SKM-1 (cell line): ENCODE measurements at regions not wholly inside any gene's neighbourhood (a gene's known extent, or its start where the extent isn't known, plus 50 kb on each side); places are given as distances from the start of the nearest gene placed in this dataset.

ENCODE experiments used
- DNase-seq: peaks from one replicate; lab custom pipeline; 2025; ENCODE audit not compliant: unreplicated experiment; lab: John Stamatoyannopoulos, UW

DNA sequence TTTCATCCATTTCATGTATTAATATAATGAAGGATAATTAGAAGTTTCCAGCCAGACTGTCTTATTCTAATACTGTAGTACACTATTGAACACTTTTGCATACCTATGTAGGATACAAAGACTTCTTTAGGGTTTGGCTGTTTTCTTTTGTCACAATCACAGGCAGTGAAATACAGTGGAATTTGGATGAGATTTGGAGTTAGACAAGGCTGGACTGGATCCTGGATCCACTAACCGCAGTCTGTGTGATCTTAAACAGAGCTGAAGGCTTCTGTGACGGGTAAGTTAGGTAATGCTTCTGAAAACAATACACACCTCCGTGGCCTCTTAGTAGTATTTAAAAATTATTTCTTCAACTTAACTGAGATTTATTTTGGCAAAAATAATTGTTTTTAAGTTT is 1128.6 kb upstream of the CDH2 start:
- DNase-seq = no peak

DNA sequence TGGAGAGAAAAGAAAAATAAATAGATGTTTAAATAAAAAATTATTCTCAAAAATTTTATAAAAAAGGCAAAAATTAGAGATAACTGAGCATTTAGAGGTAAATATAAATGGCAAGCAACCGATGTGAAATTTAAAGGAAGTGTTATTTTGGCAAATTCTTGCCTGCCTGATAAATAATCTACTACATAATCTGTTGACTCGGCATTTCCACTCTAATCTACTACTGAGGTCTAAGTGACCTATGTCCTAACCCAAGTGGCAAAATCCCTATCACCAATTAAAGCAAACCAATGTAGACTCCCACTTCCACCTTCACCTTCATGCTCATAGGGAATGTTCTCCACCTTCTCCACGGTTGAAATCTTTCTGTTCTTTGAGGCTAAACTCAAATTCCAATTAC is 1124.1 kb upstream of the CDH2 start:
- DNase-seq = no peak

GRCh38 chr18:29285471-29285870 is 1108.5 kb upstream of the CDH2 start:
- DNase-seq = no peak

DNA sequence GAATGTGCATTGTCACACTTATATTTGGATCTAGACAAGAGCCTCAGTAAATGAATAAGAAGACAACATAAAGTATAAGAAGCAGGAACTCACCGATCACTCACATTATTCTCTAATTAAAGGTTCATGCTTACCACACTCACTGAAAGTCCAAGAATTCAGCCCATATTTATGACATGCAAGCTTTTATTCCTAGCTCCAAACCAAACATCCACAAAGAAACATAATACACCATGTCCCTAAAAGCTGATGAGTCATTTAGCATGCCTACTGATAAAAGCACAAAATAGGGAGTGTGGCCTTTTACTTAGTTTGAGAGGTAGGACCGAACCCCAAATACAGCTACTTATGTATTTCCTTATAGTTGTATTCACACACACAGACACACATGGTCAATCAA is 1094.6 kb upstream of the CDH2 start:
- no peak for DNase-seq

GRCh38 chr18:29259838-29260237 is 1082.9 kb upstream of the CDH2 start:
- no peak for DNase-seq

- no peak for DNase-seq
Measured at GRCh38 chr18:29254123-29254522, 1077.2 kb upstream of the CDH2 start.

- DNase-seq = no peak
Measured at GRCh38 chr18:29251681-29252080, 1074.8 kb upstream of the CDH2 start.

DNA sequence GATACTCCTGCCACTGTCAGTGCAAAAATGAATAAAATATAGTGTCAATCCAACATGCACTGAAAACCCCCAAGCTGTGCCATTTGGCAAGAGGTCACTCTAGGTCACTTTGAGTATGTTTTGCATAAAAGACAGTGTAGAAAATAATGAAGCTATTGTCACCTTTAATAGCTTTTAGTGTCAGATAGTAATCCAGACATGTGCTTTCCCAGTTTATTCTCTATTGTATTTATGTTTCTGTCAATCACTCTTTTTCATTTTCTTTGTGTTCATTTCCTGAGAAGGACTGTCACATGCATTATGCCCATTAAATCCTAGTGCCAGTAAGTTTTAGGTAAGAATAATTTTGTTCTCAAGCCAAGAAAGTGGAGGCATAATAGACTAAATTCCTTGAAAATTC is 1073.9 kb upstream of the CDH2 start:
- no peak for DNase-seq

DNA sequence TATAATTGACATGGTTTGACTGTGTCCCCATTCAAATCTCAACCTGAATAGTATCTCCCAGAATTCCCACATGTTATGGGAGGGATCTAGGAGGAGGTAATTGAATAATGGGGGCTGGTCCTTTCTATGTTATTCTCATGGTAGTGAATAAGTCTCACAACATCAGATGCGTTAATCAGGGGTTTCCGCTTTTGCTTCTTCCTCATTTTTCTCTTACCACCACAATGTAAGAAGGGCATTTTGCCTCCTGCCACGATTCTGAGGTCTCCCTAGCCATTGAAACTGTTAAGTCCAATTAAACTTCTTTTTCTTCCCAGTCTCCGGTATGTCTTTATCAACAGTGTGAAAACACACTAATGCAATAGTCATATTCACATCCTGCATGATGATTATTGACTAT is 1073.3 kb upstream of the CDH2 start:
- no peak for DNase-seq

- DNase-seq = no peak
Measured at GRCh38 chr18:29248805-29249204, 1071.9 kb upstream of the CDH2 start.

DNA sequence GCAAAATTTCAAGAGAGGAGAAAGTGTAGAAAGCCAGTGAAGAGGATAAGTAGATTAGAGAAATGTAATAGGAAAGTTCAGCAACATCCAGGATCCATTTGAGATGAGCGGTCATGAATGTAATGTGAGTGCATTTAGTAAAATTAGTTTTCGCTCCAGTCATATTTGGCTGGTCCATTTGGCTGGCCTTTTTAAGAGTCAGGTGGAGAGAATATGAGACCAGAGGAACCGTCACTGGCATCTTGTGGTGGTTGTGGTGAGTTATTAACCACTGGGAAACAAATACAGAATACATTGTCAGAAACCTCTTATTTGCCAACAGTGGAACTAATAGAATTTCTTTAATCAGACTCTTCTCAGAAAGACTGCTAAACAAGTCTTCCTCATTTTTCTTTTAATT is 1064.3 kb upstream of the CDH2 start:
- DNase-seq = no peak

- DNase-seq = no peak
Measured at GRCh38 chr18:29234751-29235150, 1057.8 kb upstream of the CDH2 start.

GRCh38 chr18:29226213-29226612 is 1049.3 kb upstream of the CDH2 start:
- DNase-seq = no peak

- no peak for DNase-seq
Measured at GRCh38 chr18:29225351-29225750, 1048.4 kb upstream of the CDH2 start.

GRCh38 chr18:29218091-29218490 is 1041.2 kb upstream of the CDH2 start:
- DNase-seq = no peak

DNA sequence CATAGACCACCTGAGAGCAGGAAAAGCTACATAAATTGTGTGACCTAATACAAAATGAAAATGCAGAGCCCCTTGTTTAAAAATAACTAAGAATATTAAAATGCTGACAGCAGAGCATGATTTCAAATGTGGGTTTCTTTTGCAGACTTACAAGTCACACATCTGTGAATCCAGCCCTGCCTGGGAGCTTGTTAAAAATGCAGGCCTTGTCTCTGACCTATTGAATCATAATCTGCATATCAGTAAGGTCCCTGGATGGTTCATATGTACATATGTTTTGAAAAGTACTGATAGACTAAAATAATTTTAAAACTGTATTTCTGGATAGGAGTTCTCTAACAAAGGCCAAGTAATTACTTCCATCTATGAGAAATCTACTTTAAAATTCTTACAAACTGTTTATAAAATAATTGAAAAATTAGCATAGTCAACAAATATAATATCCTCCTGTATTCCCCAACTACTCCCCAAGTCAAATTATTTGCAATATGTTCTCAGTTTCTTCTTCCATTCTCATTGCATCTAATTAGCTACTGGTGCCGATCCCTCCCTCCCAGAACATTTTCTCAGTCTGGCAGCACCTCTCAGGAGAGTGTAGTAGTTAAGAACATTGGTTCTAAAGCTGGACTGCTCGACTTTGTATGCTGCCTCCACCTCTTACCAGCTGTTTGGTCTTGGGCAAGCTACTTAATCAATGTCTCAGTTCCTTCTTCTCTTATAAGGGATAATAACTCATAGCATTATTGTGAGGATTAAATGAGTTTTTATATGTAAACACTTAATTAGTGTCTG is 1040.4 kb upstream of the CDH2 start:
- no peak for DNase-seq

DNA sequence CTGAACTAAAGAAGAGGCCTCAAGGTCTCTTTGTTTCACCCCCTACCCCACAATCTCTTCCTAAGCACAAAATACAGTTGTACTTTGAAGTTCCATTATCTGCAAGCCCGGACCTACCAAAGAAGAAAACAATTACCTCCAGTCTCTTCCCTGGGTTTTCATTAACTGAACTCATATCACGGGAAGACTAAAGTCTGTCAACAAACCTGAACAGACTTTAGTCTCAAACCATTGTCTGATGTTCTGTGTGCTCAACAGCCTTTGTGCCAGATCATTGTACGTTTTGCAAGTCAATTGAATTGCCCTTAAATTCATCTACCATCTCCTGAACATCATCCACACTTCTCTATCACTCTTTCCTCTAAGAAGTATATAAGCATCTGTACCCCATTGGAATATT is 1021.9 kb upstream of the CDH2 start:
- no peak for DNase-seq

DNA sequence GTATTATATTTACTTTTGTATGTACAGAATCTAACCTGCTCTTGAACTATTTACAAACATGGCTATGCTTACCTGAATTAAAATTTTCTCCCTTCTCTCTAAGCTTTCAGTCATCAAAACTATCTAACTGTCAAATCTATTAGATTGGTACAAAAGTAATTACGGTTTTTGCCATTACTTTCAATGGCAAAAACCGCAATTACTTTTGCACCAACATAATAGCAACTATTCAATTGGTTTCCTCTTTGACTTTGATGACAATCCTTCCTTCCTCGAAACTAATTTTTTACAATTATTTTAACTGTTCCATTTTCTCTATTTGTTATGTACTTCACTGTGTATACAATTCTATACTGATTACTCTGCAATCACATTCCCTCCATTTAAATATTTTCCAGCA is 1019.4 kb upstream of the CDH2 start:
- no peak for DNase-seq

DNA sequence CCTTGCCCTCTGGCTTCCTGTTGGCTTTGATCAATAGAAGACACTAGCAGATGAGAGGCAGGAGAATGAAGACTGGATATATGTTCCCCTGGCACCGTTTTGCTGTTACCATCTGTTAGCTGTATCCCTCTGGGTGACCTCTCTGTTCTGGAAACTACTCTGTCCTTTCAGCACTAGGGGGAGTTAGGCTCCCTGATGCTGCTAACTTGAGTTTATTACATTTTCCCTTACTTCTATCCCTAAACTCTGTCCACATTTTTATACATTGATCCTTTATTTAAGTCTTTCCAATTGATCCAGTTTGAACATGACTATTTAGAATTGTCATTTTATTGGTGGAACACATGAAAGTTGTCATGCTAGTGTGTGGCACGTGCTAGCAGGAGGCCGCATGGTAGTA is 1014.3 kb upstream of the CDH2 start:
- DNase-seq = no peak

GRCh38 chr18:29188760-29189159 is 1011.8 kb upstream of the CDH2 start:
- DNase-seq = no peak

GRCh38 chr18:29185801-29186200 is 1008.9 kb upstream of the CDH2 start:
- DNase-seq = no peak

DNA sequence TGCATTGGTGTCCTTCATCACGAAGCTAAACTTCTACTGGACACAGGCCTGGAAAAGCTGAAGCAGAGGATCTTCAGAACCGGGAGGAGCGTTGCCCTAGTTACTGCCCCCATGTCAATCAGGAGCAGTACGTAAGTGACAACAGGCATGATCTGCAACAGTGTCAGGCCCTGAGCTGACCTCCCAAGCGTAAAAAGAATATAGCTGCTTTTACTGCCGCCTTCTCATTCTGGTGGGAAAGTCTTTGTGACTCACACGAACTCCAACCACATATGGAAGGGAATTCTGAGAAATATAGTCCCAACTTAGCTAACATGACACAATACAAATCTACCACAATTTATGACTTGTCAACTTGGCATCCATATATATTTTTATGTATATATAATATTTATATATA is 1007.7 kb upstream of the CDH2 start:
- no peak for DNase-seq

GRCh38 chr18:29181151-29181901 is 1004.4 kb upstream of the CDH2 start:
- DNase-seq = no peak
